ENCODE measurements at regions not wholly inside any gene's neighbourhood (a gene's known extent, or its start where the extent isn't known, plus 50 kb on each side); places are given as distances from the start of the nearest gene placed in this dataset.

- Mint-ChIP-seq H3K36me3 (no peaks in the 10 kb centered on the region), H3K9me3 (no peaks in the 10 kb centered on the region), H3K27ac (0 out of 2 replicates have a peak overlapping the region, but pooled peaks have one; percentile 38), H3K4me1 (peaks cover 5% of the 10 kb centered on the region), H3K4me3 (no peak overlapping the region), H3K27me3 (ENCODE audit: low read depth) (no peaks in the 10 kb centered on the region)
- DNase-seq (ENCODE audit: low spot score) (no peak), ATAC-seq (no peak)
- POLR2A ChIA-PET = no interaction called here
- TF ChIP-seq SOX15 (CRISPR knock-in tag; IDR thresholded peaks at IDR 0.05) = no peak
- no peak for TF ChIP-seq SMAD3 (CRISPR knock-in tag; IDR thresholded peaks at IDR 0.05; ENCODE audit: borderline replicate concordance)
- TF ChIP-seq FOXP1 (CRISPR knock-in tag; IDR thresholded peaks at IDR 0.05; ENCODE audit: borderline replicate concordance) = no peak
- TF ChIP-seq ZNF416 (CRISPR knock-in tag; IDR thresholded peaks at IDR 0.05) = no peak
- no peak for TF ChIP-seq ERG (CRISPR knock-in tag; IDR thresholded peaks at IDR 0.05)
- TF ChIP-seq EMX1 (CRISPR knock-in tag; IDR thresholded peaks at IDR 0.05) = no peak
- no peak for TF ChIP-seq GTF2I (CRISPR knock-in tag; conservative IDR thresholded peaks at IDR 0.05)
- no peak for TF ChIP-seq USF1 (CRISPR knock-in tag; IDR thresholded peaks at IDR 0.05)
- TF ChIP-seq PRDM15 (CRISPR knock-in tag; IDR thresholded peaks at IDR 0.05) = no peak
- no peak for TF ChIP-seq CTCF (IDR thresholded peaks at IDR 0.05)
- TF ChIP-seq NR2C2 (CRISPR knock-in tag; IDR thresholded peaks at IDR 0.05) = no peak
- TF ChIP-seq SP1 (CRISPR knock-in tag; conservative IDR thresholded peaks at IDR 0.05) = no peak
- TF ChIP-seq E2F4 (CRISPR knock-in tag; IDR thresholded peaks at IDR 0.05; ENCODE audit: borderline replicate concordance, low read depth) = no peak
- TF ChIP-seq GABPB1 (CRISPR knock-in tag; IDR thresholded peaks at IDR 0.05) = no peak
- no peak for TF ChIP-seq NR3C1 (CRISPR knock-in tag; conservative IDR thresholded peaks at IDR 0.05; ENCODE audit: low read depth)
- TF ChIP-seq ATF2 (CRISPR knock-in tag; IDR thresholded peaks at IDR 0.05; ENCODE audit: borderline replicate concordance, low read depth) = no peak
- TF ChIP-seq CREM (CRISPR knock-in tag; IDR thresholded peaks at IDR 0.05) = no peak
- TF ChIP-seq NFATC4 (CRISPR knock-in tag; IDR thresholded peaks at IDR 0.05) = no peak
- no peak for TF ChIP-seq USF2 (CRISPR knock-in tag; IDR thresholded peaks at IDR 0.05)
- CTCF ChIA-PET = no interaction called here
These were observed 301.3 kb upstream of the JARID2 start for GRCh38 chr6:14944593-14944992.
